AG04450 (cell line): ENCODE measurements at regions not wholly inside any gene's neighbourhood (a gene's known extent, or its start where the extent isn't known, plus 50 kb on each side); places are given as distances from the start of the nearest gene placed in this dataset.

ENCODE experiments used
- CTCF ChIA-PET: fragments of 300-600, 350-600 bp; formaldehyde crosslinking; extraction: SDS; loops from one replicate; lab custom pipeline; 2022; ENCODE audit warnings: antibody characterized with exemption, inconsistent platforms; lab: Charles Lee
- POLR2A ChIA-PET: fragments of 350-600 bp; formaldehyde crosslinking; extraction: SDS; loops from one replicate; lab custom pipeline; 2021; ENCODE audit warnings: antibody characterized with exemption, inconsistent platforms; lab: Yijun Ruan, JAX
- DNase-seq: peaks from one replicate; pipeline ENCODE4 v3.0.0-alpha.2; 2011; ENCODE audit warnings: low read depth, low spot score
- H3K27ac ChIP-seq: one replicate; pipeline ENCODE4 v1.5.1; 2012; ENCODE audit warnings: low read depth, low read length, control low read depth
- H3K27me3 ChIP-seq: one replicate; pipeline ENCODE4 v1.6.0; 2012; ENCODE audit warnings: low read length; ENCODE audit not compliant: control insufficient read depth, insufficient read depth
- H3K4me3 ChIP-seq: 2 replicates; pipeline ENCODE4 v1.5.1; 2011; ENCODE audit warnings: mild to moderate bottlenecking, low read depth, low read length, control low read depth
- H3K9me3 ChIP-seq: 2 replicates; pipeline ENCODE4 v1.5.1; 2012; ENCODE audit warnings: low read length; ENCODE audit not compliant: control insufficient read depth, insufficient read depth
- CTCF ChIP-seq: IDR thresholded peaks from 2 replicates; pipeline ENCODE4 v1.5.1; 2011; ENCODE audit warnings: low read depth, low read length, control low read depth, inconsistent platforms

GRCh38 chr6:15879371-15880261 is 216.8 kb upstream of the DTNBP1 start:
- H3K27ac ChIP-seq: no peak overlapping the region
- ChIA-PET POLR2A (no interaction called here), CTCF (interaction anchor here (1.6 kb wide), 1 partner anchor 304 kb away, joined by 5 read pairs; no protein-coding TSS in a partner anchor)
- no peak for DNase-seq
- H3K9me3 ChIP-seq: no peaks in the 10 kb centered on the region
- TF ChIP-seq CTCF: no peak
- no peak overlapping the region for H3K4me3 ChIP-seq
- H3K27me3 ChIP-seq: no peaks in the 10 kb centered on the region

- no peaks in the 10 kb centered on the region for H3K9me3 ChIP-seq
- no peak for TF ChIP-seq CTCF
- H3K27ac ChIP-seq: no peak overlapping the region
- DNase-seq: no peak
- ChIA-PET CTCF (no interaction called here), POLR2A (no interaction called here)
- H3K27me3 ChIP-seq: no peaks in the 10 kb centered on the region
- no peak overlapping the region for H3K4me3 ChIP-seq
These were observed 214.4 kb upstream of the DTNBP1 start for GRCh38 chr6:15877231-15877630.

GRCh38 chr6:15876406-15876805 is 213.6 kb upstream of the DTNBP1 start:
- Histone ChIP-seq H3K9me3 (no peaks in the 10 kb centered on the region), H3K27me3 (peaks cover 1% of the 10 kb centered on the region), H3K4me3 (no peak overlapping the region), H3K27ac (no peak overlapping the region)
- ChIA-PET POLR2A (no interaction called here), CTCF (no interaction called here)
- TF ChIP-seq CTCF: no peak
- no peak for DNase-seq

GRCh38 chr6:15875797-15876196 is 213.0 kb upstream of the DTNBP1 start:
- DNase-seq: no peak
- CTCF ChIA-PET: no interaction called here
- TF ChIP-seq CTCF: no peak
- POLR2A ChIA-PET: no interaction called here
- Histone ChIP-seq H3K27ac (no peak overlapping the region), H3K27me3 (peaks cover 3% of the 10 kb centered on the region), H3K4me3 (no peak overlapping the region), H3K9me3 (no peaks in the 10 kb centered on the region)

GRCh38 chr6:15874821-15875220 is 212.0 kb upstream of the DTNBP1 start:
- POLR2A ChIA-PET: no interaction called here

More at GRCh38 chr6:15874821-15875220, 212.0 kb upstream of the DTNBP1 start:
- no peaks in the 10 kb centered on the region for H3K9me3 ChIP-seq
- DNase-seq: no peak
- CTCF ChIA-PET: no interaction called here
- no peak overlapping the region for H3K4me3 ChIP-seq
- no peak for TF ChIP-seq CTCF
- peaks cover 3% of the 10 kb centered on the region for H3K27me3 ChIP-seq
- no peak overlapping the region for H3K27ac ChIP-seq
